Activated B cell treated with CpG ODN at 0.5 μM for 24 hours (primary cell): ENCODE measurements at regions not wholly inside any gene's neighbourhood (a gene's known extent, or its start where the extent isn't known, plus 50 kb on each side); places are given as distances from the start of the nearest gene placed in this dataset.

Experiments
- ATAC-seq: fragments of 200-7000 bp; cut with Tn5 transposase; one replicate; pipeline ENCODE4 v1.10.0; 2021; ENCODE audit warnings: low read depth, mild to moderate bottlenecking, moderate library complexity
- CTCF ChIA-PET: fragments of 350-600 bp; sonication (Branson Sonifier 250); formaldehyde crosslinking; loops from one replicate; lab custom pipeline; 2021; ENCODE audit warnings: antibody characterized with exemption; lab: Charles Lee
- POLR2A ChIA-PET: fragments of 350-600 bp; sonication (Branson Sonifier 250); formaldehyde crosslinking; loops from one replicate; lab custom pipeline; 2021; ENCODE audit warnings: antibody characterized with exemption; lab: Charles Lee
- DNase-seq: peaks from one replicate; pipeline ENCODE4 v3.0.0; 2022
- H3K27ac Mint-ChIP-seq: one replicate; pipeline ENCODE4 v1.8.0; 2020; ENCODE audit warnings: mixed read lengths
- H3K27me3 Mint-ChIP-seq: one replicate; pipeline ENCODE4 v1.8.0; 2021; ENCODE audit warnings: mixed read lengths
- H3K36me3 Mint-ChIP-seq: one replicate; pipeline ENCODE4 v1.8.0; 2021; ENCODE audit warnings: low read depth, mixed read lengths
- H3K4me1 Mint-ChIP-seq: one replicate; pipeline ENCODE4 v1.8.0; 2021; ENCODE audit warnings: mixed read lengths
- H3K4me3 Mint-ChIP-seq: one replicate; pipeline ENCODE4 v1.8.0; 2020; ENCODE audit warnings: mild to moderate bottlenecking, mixed read lengths
- H3K9me3 Mint-ChIP-seq: one replicate; pipeline ENCODE4 v1.8.0; 2020; ENCODE audit warnings: mixed read lengths
- CTCF ChIP-seq: fragments of 200-600 bp; IDR thresholded peaks from one replicate; pipeline ENCODE4 v1.8.0; 2022; ENCODE audit warnings: antibody characterized with exemption, mild to moderate bottlenecking
- intact Hi-C: fragments of 100-400 bp; cut with micrococcal nuclease; formaldehyde crosslinking; loops from one replicate; pipeline ENCODE4 v1.15.1; 2024

- peaks cover 36% of the 10 kb centered on the region for H3K27me3 Mint-ChIP-seq
- no peak overlapping the region for H3K4me3 Mint-ChIP-seq
- DNase-seq (no peak), ATAC-seq (no peak)
- CTCF ChIA-PET, result no interaction called here
- no peaks in the 10 kb centered on the region for H3K9me3 Mint-ChIP-seq
- H3K4me1 Mint-ChIP-seq, result peaks cover 4% of the 10 kb centered on the region
- no peak for TF ChIP-seq CTCF
- intact Hi-C loops, result no loop called here
- no peaks in the 10 kb centered on the region for H3K36me3 Mint-ChIP-seq
- POLR2A ChIA-PET, result no interaction called here
- no peak overlapping the region for H3K27ac Mint-ChIP-seq
Measured at GRCh38 chr1:36707221-36707620, 224.5 kb upstream of the CSF3R start.

GRCh38 chr1:36706416-36706815 is 223.7 kb upstream of the CSF3R start:
- Mint-ChIP-seq H3K4me3 (no peak overlapping the region), H3K27ac (no peak overlapping the region), H3K4me1 (peaks cover 4% of the 10 kb centered on the region), H3K27me3 (peaks cover 36% of the 10 kb centered on the region), H3K9me3 (no peaks in the 10 kb centered on the region), H3K36me3 (no peaks in the 10 kb centered on the region)
- CTCF ChIA-PET, result no interaction called here
- TF ChIP-seq CTCF, result no peak
- POLR2A ChIA-PET, result no interaction called here
- no peak for ATAC-seq
- DNase-seq, result no peak
- intact Hi-C loops, result no loop called here

GRCh38 chr1:36705629-36706028 is 222.9 kb upstream of the CSF3R start:
- no peaks in the 10 kb centered on the region for H3K36me3 Mint-ChIP-seq
- ChIA-PET CTCF (interaction anchor here (1.4 kb wide), 1 partner anchor 618 kb away, joined by 3 read pairs; no protein-coding TSS in a partner anchor), POLR2A (no interaction called here)
- no peak for DNase-seq
- no peak overlapping the region for H3K4me3 Mint-ChIP-seq
- TF ChIP-seq CTCF, result no peak
- H3K4me1 Mint-ChIP-seq, result peaks cover 4% of the 10 kb centered on the region
- H3K27me3 Mint-ChIP-seq, result peaks cover 40% of the 10 kb centered on the region
- ATAC-seq, result no peak
- intact Hi-C loops, result no loop called here
- H3K9me3 Mint-ChIP-seq, result no peaks in the 10 kb centered on the region
- no peak overlapping the region for H3K27ac Mint-ChIP-seq

- ChIA-PET POLR2A (no interaction called here), CTCF (interaction anchor here (0.8 kb wide), 2 partner anchors 621 to 978 kb away, joined by 3 read pairs; no protein-coding TSS in a partner anchor)
- Mint-ChIP-seq H3K36me3 (no peaks in the 10 kb centered on the region), H3K9me3 (no peaks in the 10 kb centered on the region), H3K27me3 (peaks cover 34% of the 10 kb centered on the region), H3K4me3 (no peak overlapping the region), H3K27ac (no peak overlapping the region), H3K4me1 (peaks cover 4% of the 10 kb centered on the region)
- ATAC-seq, result peak; percentile 80
- TF ChIP-seq CTCF, result peak; percentile 47
- DNase-seq, result peak; percentile 51
- intact Hi-C loops, result loop anchor here (1.0 kb wide), 1 partner anchor 731 kb away; no protein-coding TSS in a partner anchor
Measured at GRCh38 chr1:36703526-36704208, 221.0 kb upstream of the CSF3R start.

- POLR2A ChIA-PET, result no interaction called here
- H3K27ac Mint-ChIP-seq, result no peak overlapping the region
- DNase-seq (no peak), ATAC-seq (no peak)
- no peaks in the 10 kb centered on the region for H3K36me3 Mint-ChIP-seq
- no peak for TF ChIP-seq CTCF
- H3K9me3 Mint-ChIP-seq, result no peaks in the 10 kb centered on the region
- CTCF ChIA-PET, result no interaction called here
- H3K27me3 Mint-ChIP-seq, result peaks cover 33% of the 10 kb centered on the region
- intact Hi-C loops, result loop anchor here (1.0 kb wide), 1 partner anchor 731 kb away; no protein-coding TSS in a partner anchor
- peaks cover 4% of the 10 kb centered on the region for H3K4me1 Mint-ChIP-seq
- no peak overlapping the region for H3K4me3 Mint-ChIP-seq
Measured at GRCh38 chr1:36702963-36703362, 220.2 kb upstream of the CSF3R start.
